ENCODE measurements at regions not wholly inside any gene's neighbourhood (a gene's known extent, or its start where the extent isn't known, plus 50 kb on each side); places are given as distances from the start of the nearest gene placed in this dataset.

- no peak for DNase-seq
Measured at GRCh38 chr7:23981758-23982157, 271.7 kb downstream of the STK31 start.

GRCh38 chr7:24005517-24005916 is 278.5 kb upstream of the NPY start:
- DNase-seq, result no peak

- no peak for DNase-seq
Measured at GRCh38 chr7:24010495-24010894, 273.5 kb upstream of the NPY start.

- no peak for DNase-seq
Measured at GRCh38 chr7:24017519-24017918, 266.5 kb upstream of the NPY start.

GRCh38 chr7:24018331-24018730 is 265.7 kb upstream of the NPY start:
- no peak for DNase-seq

- no peak for DNase-seq
Measured at GRCh38 chr7:24019841-24020240, 264.1 kb upstream of the NPY start.

- DNase-seq, result no peak
Measured at GRCh38 chr7:24024276-24025068, 259.5 kb upstream of the NPY start.

- DNase-seq, result no peak
Measured at GRCh38 chr7:24025094-24025493, 258.9 kb upstream of the NPY start.

- DNase-seq, result no peak
Measured at GRCh38 chr7:24025765-24026164, 258.2 kb upstream of the NPY start.

GRCh38 chr7:24026351-24026750 is 257.6 kb upstream of the NPY start:
- no peak for DNase-seq

GRCh38 chr7:24029068-24029467 is 254.9 kb upstream of the NPY start:
- DNase-seq, result no peak

- no peak for DNase-seq
Measured at GRCh38 chr7:24034251-24034650, 249.7 kb upstream of the NPY start.

- no peak for DNase-seq
Measured at GRCh38 chr7:24035366-24036032, 248.5 kb upstream of the NPY start.

- DNase-seq, result no peak
Measured at GRCh38 chr7:24036033-24036412, 248.0 kb upstream of the NPY start.

- no peak for DNase-seq
Measured at GRCh38 chr7:24038993-24039392, 245.0 kb upstream of the NPY start.

GRCh38 chr7:24039991-24040624 is 243.9 kb upstream of the NPY start:
- DNase-seq, result no peak

- no peak for DNase-seq
Measured at GRCh38 chr7:24042028-24042427, 242.0 kb upstream of the NPY start.

- no peak for DNase-seq
Measured at GRCh38 chr7:24049296-24049695, 234.7 kb upstream of the NPY start.

GRCh38 chr7:24050991-24051560 is 232.9 kb upstream of the NPY start:
- DNase-seq, result no peak

- DNase-seq, result no peak
Measured at GRCh38 chr7:24051651-24052050, 232.3 kb upstream of the NPY start.

- DNase-seq, result no peak
Measured at GRCh38 chr7:24052572-24053260, 231.3 kb upstream of the NPY start.

- no peak for DNase-seq
Measured at GRCh38 chr7:24054236-24054635, 229.8 kb upstream of the NPY start.

GRCh38 chr7:24057243-24057642 is 226.7 kb upstream of the NPY start:
- no peak for DNase-seq

Measured in CD4-positive, alpha-beta T cell treated with Interleukin-17A for 1 hour (primary cell).